NCI-H146 treated with DMSO at 0.1 percent for 48 hours (cell line): ENCODE measurements at regions not wholly inside any gene's neighbourhood (a gene's known extent, or its start where the extent isn't known, plus 50 kb on each side); places are given as distances from the start of the nearest gene placed in this dataset.

ENCODE experiments used
- DNase-seq: peaks from one replicate; lab custom pipeline; 2025; ENCODE audit not compliant: unreplicated experiment; lab: John Stamatoyannopoulos, UW

GRCh38 chr10:78953113-78953798, 115.5 kb upstream of the ZMIZ1 start:
- DNase-seq = no peak

GRCh38 chr10:78953799-78954297, 114.9 kb upstream of the ZMIZ1 start:
- DNase-seq = no peak

GRCh38 chr10:78954689-78955088, 114.1 kb upstream of the ZMIZ1 start:
- no peak for DNase-seq

DNA sequence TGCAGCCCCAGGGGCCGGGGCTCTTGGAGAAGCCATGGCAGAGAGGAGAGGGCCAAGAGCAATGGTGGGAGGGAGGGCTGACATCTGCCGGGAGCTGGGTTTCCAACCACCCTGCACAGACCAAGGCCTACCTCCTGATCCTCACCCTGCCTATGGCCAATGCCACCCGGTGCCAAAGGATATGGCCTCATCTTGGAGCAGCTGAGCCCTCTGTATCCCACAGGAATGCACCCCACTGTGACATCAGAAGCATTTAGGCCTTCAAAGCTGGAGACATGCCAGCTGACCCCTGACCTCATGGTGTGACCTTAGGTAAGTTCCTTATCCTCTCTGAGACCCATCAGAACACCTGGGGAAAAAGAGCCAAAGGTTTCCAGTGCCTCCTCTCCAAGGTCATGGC, 113.6 kb upstream of the ZMIZ1 start:
- DNase-seq = no peak

DNA sequence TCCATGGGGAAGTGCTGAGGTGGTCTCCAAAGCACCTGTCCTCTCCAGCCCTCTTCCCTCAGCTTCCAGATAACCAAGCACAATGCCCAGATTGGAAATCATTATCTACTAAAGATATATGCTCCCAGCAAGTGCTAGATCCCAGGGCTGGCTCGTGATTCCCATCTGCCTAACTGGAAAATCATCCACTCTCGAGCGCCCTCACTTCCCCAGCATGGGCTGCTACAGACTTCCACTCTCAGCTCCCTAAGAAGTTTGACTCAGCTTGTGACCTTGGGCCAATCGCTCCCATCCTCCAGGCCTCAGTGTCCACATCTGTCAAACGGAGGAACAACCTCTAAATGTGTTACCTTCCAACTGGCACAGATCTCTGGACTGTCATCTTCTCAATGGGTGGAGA, 112.4 kb upstream of the ZMIZ1 start:
- no peak for DNase-seq

DNA sequence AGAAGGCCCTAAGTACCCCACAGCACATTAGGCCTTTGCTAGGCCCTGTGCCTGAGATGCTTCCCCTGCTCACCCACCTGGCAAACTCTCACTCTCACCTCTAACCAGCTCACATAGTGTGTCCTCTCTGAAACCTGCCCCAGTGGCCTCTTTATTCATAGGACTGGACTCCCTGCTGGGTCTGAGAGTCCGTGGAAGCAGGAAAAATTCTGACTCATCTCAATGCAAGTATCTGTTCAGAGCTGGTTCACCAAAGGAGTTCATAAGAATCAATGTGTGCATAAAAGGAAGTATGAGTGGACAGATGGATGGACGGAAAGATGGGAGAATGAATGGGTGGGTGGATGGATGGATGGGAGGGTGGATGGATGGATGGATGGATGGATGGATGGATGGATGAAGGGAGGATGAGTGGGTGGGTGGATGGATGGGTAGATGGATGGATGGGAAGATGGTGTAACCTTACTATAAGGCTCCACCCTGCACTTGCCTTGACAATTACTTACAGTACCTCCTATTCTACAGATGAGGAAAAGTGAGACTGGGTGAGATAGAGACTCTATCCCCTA, 111.2 kb upstream of the ZMIZ1 start:
- no peak for DNase-seq

DNA sequence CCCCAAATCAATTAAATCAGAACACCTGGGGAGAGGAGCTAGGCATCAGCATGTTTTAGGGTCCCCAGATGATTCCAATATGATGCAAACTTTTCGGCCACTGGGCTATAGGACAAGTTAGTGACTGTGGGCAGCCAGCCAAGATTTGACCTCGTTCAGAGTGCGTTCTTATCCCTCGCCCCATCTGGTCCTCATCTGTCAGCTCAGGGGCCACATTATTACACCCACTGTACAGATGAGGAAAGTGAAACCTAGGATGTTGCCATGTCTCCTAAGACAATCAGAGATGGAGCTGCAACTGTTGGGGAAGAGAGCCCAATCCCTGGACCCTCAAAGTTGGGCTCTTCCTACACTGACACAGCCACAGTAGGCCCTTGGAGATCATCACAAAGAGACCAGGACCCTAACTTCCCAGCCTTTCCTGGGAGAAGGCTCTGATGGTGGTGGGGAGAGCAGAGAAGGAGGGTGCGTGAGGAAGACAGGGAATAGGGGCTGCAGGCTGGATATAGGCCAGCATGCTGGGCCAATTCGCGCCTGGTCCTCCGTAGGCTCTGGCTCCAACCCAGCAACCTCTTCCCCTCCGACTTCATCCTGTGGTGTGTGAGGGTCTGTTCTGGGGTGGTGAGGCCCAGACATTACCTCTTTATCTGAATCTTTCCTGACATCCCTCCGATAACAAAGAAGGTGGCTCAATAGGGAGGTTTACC, 109.4 kb upstream of the ZMIZ1 start:
- no peak for DNase-seq

- DNase-seq = no peak
Observed at GRCh38 chr10:78959924-78960285, 108.9 kb upstream of the ZMIZ1 start.

DNA sequence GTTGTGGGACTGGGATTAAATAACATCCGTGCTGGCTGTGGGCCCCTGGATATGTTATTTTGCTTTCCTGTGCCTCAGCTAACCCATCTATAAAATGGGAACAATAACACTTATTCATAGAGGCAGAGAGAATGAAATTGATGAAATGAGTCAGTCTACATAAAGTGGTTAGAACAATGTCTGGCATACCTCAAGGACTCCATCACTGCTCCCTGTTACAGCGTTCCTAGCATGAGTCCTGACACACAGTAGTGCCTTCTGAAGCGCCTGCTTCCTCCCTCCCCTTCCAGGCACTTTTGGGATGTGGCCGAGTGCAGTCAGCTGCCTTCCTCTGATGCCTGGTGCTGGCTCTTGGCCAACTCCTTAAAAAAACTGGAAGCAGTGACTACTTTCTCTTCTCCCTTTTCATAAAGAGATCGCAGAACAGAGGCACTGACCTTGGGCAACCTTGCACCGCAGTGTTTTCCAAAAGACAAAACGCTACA, 108.4 kb upstream of the ZMIZ1 start:
- no peak for DNase-seq

DNA sequence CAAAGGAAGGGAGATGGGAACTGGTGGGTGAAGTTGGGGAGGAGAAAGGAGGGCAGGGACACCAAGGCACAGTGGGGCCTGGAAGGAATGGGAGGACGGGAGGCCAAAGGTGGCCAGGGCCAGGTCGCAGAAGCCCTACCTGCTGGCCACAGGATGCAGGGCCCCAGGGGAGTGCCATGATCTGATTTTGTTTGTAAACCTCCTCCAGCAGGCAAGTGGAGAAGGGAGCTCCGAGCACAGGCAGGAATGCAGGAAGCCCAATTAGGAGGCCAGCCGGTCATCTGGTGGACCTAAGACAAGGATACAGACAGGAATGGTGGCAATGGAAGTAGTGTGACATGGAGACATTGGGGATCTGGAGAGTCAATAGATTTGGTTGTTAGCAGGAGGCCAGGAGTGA, 107.0 kb upstream of the ZMIZ1 start:
- DNase-seq = no peak

GRCh38 chr10:78963074-78964034, 105.4 kb upstream of the ZMIZ1 start:
- no peak for DNase-seq

GRCh38 chr10:78964274-78964951, 104.4 kb upstream of the ZMIZ1 start:
- DNase-seq = no peak

- peak; percentile 82 for DNase-seq
Observed at GRCh38 chr10:78964952-78965633, 103.7 kb upstream of the ZMIZ1 start.

DNA sequence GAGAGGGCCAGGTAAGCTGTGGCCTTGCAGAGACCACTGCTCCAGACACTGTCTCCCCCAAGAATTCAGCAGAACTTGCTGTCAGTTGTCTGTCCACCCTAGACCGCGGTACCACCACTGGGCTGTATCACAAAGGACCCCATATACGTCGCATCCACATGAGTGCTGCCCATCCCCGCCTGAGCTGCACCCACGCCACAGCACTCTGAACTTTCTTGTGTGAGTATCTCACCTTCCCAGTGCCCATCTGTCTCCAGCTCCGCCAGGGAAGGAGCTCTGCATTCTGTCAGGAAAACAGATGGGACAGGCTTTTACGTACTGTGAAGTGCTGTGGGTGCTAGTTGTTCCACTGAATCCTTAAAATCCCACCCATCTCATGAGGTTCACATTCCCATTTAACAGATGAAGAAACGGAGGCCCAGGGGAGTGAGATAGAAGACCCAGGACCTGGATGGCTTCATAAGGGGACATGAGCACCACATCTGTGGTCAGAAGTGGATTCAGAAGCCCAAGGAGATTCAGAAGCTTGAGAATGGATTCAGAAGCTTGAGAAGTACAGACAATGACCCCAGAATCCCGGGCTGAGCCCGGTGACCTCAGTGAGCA, 102.5 kb upstream of the ZMIZ1 start:
- no peak for DNase-seq

DNA sequence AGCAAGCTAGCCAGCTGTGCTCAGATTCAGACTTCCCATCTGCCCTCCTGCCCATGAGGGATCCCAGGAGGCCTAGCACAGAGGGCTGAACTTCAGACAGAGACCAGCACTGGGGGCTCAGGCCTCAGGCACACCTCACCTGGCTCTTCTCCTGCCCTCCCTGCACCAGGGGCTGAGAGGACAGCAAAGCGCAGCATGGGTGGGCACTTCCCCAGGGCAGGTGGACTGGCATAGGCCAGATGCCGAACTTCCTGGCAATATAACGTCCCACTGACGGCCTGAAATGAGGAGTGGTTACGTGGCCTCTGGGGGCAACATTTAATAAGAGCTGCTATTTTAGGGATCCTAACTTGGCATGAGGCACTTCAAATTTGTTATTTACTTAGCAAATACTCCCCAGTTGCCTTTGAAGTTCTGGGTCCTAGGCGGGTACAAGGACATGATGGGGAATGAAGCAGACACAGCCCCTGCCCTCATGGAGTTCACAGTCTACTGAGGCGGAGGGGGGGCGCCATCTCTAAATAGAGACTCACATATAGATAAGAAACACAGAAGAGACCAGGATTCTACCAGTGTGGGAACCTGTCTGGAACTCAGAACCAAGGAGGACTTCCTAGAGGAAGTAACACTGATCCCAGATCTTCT, 101.8 kb upstream of the ZMIZ1 start:
- DNase-seq = no peak

DNA sequence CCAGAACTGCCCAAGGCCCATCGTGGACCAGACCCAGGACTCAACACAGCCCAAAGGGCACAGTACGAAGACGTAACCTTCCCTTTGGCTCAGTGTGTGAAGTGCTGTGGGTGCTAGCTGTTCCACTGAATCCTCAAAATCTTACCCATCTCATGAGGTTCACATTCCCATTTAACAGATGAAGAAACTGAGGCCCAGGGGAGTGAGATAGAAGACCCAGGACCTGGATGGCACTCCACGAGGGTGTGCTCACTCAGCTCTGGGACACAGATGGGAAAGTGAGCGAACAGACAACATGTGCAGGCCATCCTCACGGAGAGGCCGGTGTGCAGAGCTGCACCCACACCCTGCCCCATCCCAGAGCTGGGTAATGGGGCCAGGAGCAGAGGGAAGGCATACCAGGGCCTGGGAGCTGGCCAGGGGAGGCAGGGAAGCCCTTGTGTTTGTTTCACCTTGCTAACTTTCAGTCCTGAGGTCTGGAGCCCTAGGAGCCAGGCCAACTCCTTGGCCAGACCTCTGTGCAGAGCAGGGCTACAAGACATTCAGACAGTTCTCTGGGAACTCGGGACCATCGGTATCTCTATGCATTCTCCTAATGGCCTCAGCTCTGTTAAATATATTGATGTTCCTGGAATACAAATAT, 100.3 kb upstream of the ZMIZ1 start:
- no peak for DNase-seq

GRCh38 chr10:78968943-78969342, 99.8 kb upstream of the ZMIZ1 start:
- DNase-seq = no peak

DNA sequence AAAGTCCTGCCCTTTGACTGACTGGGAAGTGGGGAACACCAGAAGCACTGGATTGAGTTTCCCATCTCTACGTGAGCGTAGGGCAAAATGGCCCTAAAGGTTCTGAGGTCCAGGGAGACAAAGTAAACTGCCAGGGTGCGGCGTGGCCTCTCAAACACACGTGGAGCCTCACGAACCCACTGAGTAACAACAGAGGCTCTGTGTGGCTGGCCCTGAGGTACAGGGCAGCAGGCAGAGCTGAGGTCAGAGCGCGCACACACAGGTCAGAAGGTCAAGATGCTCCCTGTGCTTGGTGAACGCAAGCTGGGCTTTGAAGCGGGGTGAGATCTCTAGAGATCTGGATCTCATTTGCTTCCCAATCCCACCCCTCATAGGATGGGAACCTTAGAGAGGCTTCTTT, 99.0 kb upstream of the ZMIZ1 start:
- DNase-seq = no peak

DNA sequence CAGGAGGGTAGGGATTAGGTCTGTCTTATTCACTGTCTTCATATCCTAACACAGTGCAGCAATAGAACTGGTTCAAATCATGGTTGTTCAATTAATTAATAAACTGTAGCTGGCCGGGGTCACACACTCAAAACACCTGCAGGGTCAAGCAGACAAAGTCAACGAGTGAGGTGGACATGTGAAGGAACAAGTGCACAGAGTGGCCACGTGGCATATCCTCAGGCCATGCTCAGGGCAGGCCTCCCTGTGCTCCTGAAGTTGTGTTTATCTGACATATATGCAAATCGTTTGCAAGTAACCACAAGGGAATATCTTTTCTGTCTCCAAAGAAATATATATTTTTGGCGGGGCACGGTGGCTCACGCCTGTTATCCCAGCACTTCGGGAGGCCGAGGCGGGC, 98.5 kb upstream of the ZMIZ1 start:
- no peak for DNase-seq
